ENCODE measurements at regions not wholly inside any gene's neighbourhood (a gene's known extent, or its start where the extent isn't known, plus 50 kb on each side); places are given as distances from the start of the nearest gene placed in this dataset.

DNA sequence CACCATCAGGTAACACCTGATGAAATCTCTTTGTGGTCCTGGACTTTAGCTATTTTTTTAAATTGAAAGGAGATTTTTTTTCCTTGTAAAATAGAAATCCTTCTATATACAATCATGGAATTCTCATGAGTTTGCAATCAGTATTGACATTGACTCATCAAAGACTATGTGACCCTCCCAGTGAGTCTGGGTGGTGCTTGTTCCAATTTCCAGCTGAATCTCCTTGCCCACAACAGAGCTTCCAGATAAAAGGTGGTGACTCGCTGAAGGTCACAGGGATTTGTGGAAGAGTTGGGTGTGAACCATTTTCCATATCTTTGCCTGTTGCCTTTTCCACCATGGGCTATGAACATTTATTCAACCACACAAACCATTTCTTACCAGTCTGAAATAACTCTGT, 486.6 kb downstream of the AJAP1 start:
- no peak overlapping the region for H3K4me3 Mint-ChIP-seq
- CTCF ChIA-PET, result no interaction called here

DNA sequence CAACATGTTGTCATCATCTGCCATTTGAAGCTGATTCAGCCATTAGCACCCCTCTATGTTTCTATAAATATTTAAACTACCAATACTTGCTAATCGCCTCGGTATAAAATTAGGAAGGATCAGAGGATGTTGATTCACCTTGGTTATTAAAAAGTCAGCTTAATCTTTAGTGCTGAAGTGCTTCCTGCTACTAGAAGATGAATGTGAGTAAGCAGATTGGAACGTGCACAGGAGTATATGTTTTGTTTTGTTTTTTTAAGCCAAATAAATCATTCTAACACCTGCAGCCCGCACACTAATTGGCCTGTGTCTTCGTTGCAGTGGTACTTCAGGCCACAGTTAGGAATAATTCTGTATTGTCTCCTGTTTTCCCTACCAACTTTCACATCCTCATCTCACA, 485.7 kb downstream of the AJAP1 start:
- POLR2A ChIA-PET, result no interaction called here
- no peaks in the 10 kb centered on the region for H3K4me1 Mint-ChIP-seq (ENCODE audit: low read depth)
- peaks cover 7% of the 10 kb centered on the region for H3K27me3 Mint-ChIP-seq

More for the DNA sequence above, 486.6 kb downstream of the AJAP1 start:
- H3K27ac Mint-ChIP-seq, result no peak overlapping the region
- peaks cover 7% of the 10 kb centered on the region for H3K27me3 Mint-ChIP-seq
- POLR2A ChIA-PET, result no interaction called here
- no peak for DNase-seq
- H3K9me3 Mint-ChIP-seq, result no peaks in the 10 kb centered on the region
- no peak for ATAC-seq
- no peaks in the 10 kb centered on the region for H3K36me3 Mint-ChIP-seq (ENCODE audit: low read depth)
- no peak for TF ChIP-seq CTCF (IDR thresholded peaks at IDR 0.05)
- intact Hi-C loops (cut with micrococcal nuclease), result no loop called here
- no peaks in the 10 kb centered on the region for H3K4me1 Mint-ChIP-seq (ENCODE audit: low read depth)

GRCh38 chr1:5129746-5130355, 475.4 kb downstream of the AJAP1 start:
- peaks cover 2% of the 10 kb centered on the region for H3K4me1 Mint-ChIP-seq (ENCODE audit: low read depth)
- CTCF ChIA-PET, result no interaction called here

More for the DNA sequence above, 485.7 kb downstream of the AJAP1 start:
- Mint-ChIP-seq H3K27ac (no peak overlapping the region), H3K4me3 (no peak overlapping the region), H3K36me3 (ENCODE audit: low read depth) (no peaks in the 10 kb centered on the region), H3K9me3 (no peaks in the 10 kb centered on the region)
- CTCF ChIA-PET, result no interaction called here
- DNase-seq, result no peak
- TF ChIP-seq CTCF (IDR thresholded peaks at IDR 0.05), result no peak
- no peak for ATAC-seq
- intact Hi-C loops (cut with micrococcal nuclease), result no loop called here

GRCh38 chr1:5125208-5125607, 470.8 kb downstream of the AJAP1 start:
- no peaks in the 10 kb centered on the region for H3K9me3 Mint-ChIP-seq
- ChIA-PET POLR2A (no interaction called here), CTCF (no interaction called here)
- H3K27ac Mint-ChIP-seq, result no peak overlapping the region
- intact Hi-C loops (cut with micrococcal nuclease), result no loop called here
- ATAC-seq (no peak), DNase-seq (peak; percentile 4)
- H3K36me3 Mint-ChIP-seq (ENCODE audit: low read depth), result no peaks in the 10 kb centered on the region
- TF ChIP-seq CTCF (IDR thresholded peaks at IDR 0.05), result peak; percentile 24
- peaks cover 2% of the 10 kb centered on the region for H3K4me1 Mint-ChIP-seq (ENCODE audit: low read depth)
- no peak overlapping the region for H3K4me3 Mint-ChIP-seq
- peaks cover 10% of the 10 kb centered on the region for H3K27me3 Mint-ChIP-seq

More at GRCh38 chr1:5129746-5130355, 475.4 kb downstream of the AJAP1 start:
- ATAC-seq, result no peak
- no peak for TF ChIP-seq CTCF (IDR thresholded peaks at IDR 0.05)
- intact Hi-C loops (cut with micrococcal nuclease), result no loop called here
- peaks cover 6% of the 10 kb centered on the region for H3K27me3 Mint-ChIP-seq
- no peaks in the 10 kb centered on the region for H3K36me3 Mint-ChIP-seq (ENCODE audit: low read depth)
- no peaks in the 10 kb centered on the region for H3K9me3 Mint-ChIP-seq
- no peak for DNase-seq
- POLR2A ChIA-PET, result no interaction called here
- H3K27ac Mint-ChIP-seq, result no peak overlapping the region
- no peak overlapping the region for H3K4me3 Mint-ChIP-seq

- Mint-ChIP-seq H3K27ac (no peak overlapping the region), H3K4me3 (no peak overlapping the region), H3K27me3 (peaks cover 4% of the 10 kb centered on the region), H3K9me3 (no peaks in the 10 kb centered on the region), H3K4me1 (ENCODE audit: low read depth) (peaks cover 2% of the 10 kb centered on the region), H3K36me3 (ENCODE audit: low read depth) (no peaks in the 10 kb centered on the region)
- ChIA-PET CTCF (no interaction called here), POLR2A (no interaction called here)
- DNase-seq, result no peak
- intact Hi-C loops (cut with micrococcal nuclease), result no loop called here
- no peak for TF ChIP-seq CTCF (IDR thresholded peaks at IDR 0.05)
- no peak for ATAC-seq
These were observed 466.1 kb downstream of the AJAP1 start for GRCh38 chr1:5120559-5120958.

Measured in activated CD8-positive, alpha-beta T cell treated with anti-CD3 and anti-CD28 coated beads for 36 hours (primary cell).